HEK293 (cell line): ENCODE measurements at regions not wholly inside any gene's neighbourhood (a gene's known extent, or its start where the extent isn't known, plus 50 kb on each side); places are given as distances from the start of the nearest gene placed in this dataset.

ENCODE experiments used
- CTCF ChIA-PET: fragments of 350-600 bp; formaldehyde crosslinking; extraction: SDS; loops from one replicate; lab custom pipeline; 2021; ENCODE audit warnings: antibody characterized with exemption; lab: Yijun Ruan, JAX
- POLR2A ChIA-PET: fragments of 300-600 bp; formaldehyde crosslinking; extraction: SDS; loops from one replicate; lab custom pipeline; 2020; ENCODE audit warnings: antibody characterized with exemption, inconsistent platforms; lab: Yijun Ruan, JAX
- H3K27ac ChIP-seq: fragments of 200-500 bp; sonication (Bioruptor generic); 2 replicates; pipeline ENCODE4 v1.5.1; 2014; ENCODE audit warnings: low read depth, low read length, control low read depth, inconsistent platforms; ENCODE audit errors: extremely low read depth
- H3K36me3 ChIP-seq, 2 experiments: fragments of 200-500 bp in 1 of 2; sonication (Bioruptor generic) in 1 of 2; 1 replicate in 1 of 2; 2 replicates in 1 of 2; pipeline ENCODE4 v1.5.1; 2014 to 2017; ENCODE audit warnings: inconsistent platforms in 2 of 2, low read length in 2 of 2; ENCODE audit not compliant: control insufficient read depth in 2 of 2, insufficient read depth in 1 of 2
- H3K4me1 ChIP-seq: fragments of 200-500 bp; sonication (Bioruptor generic); 2 replicates; pipeline ENCODE4 v1.5.1; 2014; ENCODE audit warnings: mild to moderate bottlenecking, low read length, inconsistent platforms; ENCODE audit not compliant: control insufficient read depth, insufficient read depth
- H3K4me3 ChIP-seq: 2 replicates; pipeline ENCODE4 v1.5.1; 2011; ENCODE audit warnings: low read depth, mild to moderate bottlenecking, control low read depth, low read length, moderate library complexity
- H3K9me3 ChIP-seq: fragments of 200-500 bp; sonication (Bioruptor generic); 2 replicates; pipeline ENCODE4 v1.5.1; 2014; ENCODE audit warnings: low read depth, low read length, inconsistent platforms; ENCODE audit not compliant: control insufficient read depth, insufficient read depth
- BCL6B ChIP-seq: fragments of 450-650 bp; formaldehyde crosslinking; IDR thresholded peaks from 2 replicates; pipeline ENCODE4 v1.5.1; 2017; ENCODE audit warnings: missing biosample characterization, missing genetic modification characterization
- CTCF ChIP-seq: fragments of 450-650 bp; formaldehyde crosslinking; IDR thresholded peaks from 2 replicates; pipeline ENCODE4 v1.5.1; 2016; ENCODE audit warnings: missing biosample characterization, missing genetic modification characterization
- IKZF3 ChIP-seq: fragments of 450-650 bp; IDR thresholded peaks from 2 replicates; pipeline ENCODE4 v1.5.0; 2018; ENCODE audit warnings: missing biosample characterization, mild to moderate bottlenecking, missing genetic modification characterization, moderate library complexity
- KLF10 ChIP-seq: fragments of 450-650 bp; IDR thresholded peaks from 2 replicates; pipeline ENCODE4 v1.5.1; 2018; ENCODE audit warnings: missing biosample characterization, mild to moderate bottlenecking, missing genetic modification characterization
- KLF8 ChIP-seq: fragments of 450-650 bp; formaldehyde crosslinking; IDR thresholded peaks from 2 replicates; pipeline ENCODE4 v1.5.1; 2016; ENCODE audit warnings: missing biosample characterization, missing genetic modification characterization
- PRDM2 ChIP-seq: fragments of 450-650 bp; formaldehyde crosslinking; IDR thresholded peaks from 2 replicates; pipeline ENCODE4 v1.5.1; 2016; ENCODE audit warnings: missing biosample characterization, missing genetic modification characterization, borderline replicate concordance
- SALL2 ChIP-seq: fragments of 450-650 bp; formaldehyde crosslinking; IDR thresholded peaks from 2 replicates; pipeline ENCODE4 v1.5.0; 2017; ENCODE audit warnings: missing biosample characterization, mild to moderate bottlenecking, missing genetic modification characterization, borderline replicate concordance
- ZBTB21 ChIP-seq: fragments of 450-650 bp; formaldehyde crosslinking; IDR thresholded peaks from 2 replicates; pipeline ENCODE4 v1.5.1; 2017; ENCODE audit warnings: missing biosample characterization, missing genetic modification characterization
- ZBTB44 ChIP-seq: fragments of 450-650 bp; IDR thresholded peaks from 2 replicates; pipeline ENCODE4 v1.5.1; 2018; ENCODE audit warnings: missing biosample characterization, mild to moderate bottlenecking, missing genetic modification characterization
- ZBTB49 ChIP-seq: fragments of 450-650 bp; formaldehyde crosslinking; IDR thresholded peaks from 2 replicates; pipeline ENCODE4 v1.5.1; 2016; ENCODE audit warnings: missing biosample characterization, missing genetic modification characterization, low read depth
- ZBTB7A ChIP-seq: fragments of 450-650 bp; formaldehyde crosslinking; IDR thresholded peaks from 2 replicates; pipeline ENCODE4 v1.5.1; 2016; ENCODE audit warnings: low read depth, missing biosample characterization, missing genetic modification characterization
- ZNF16 ChIP-seq: fragments of 450-650 bp; formaldehyde crosslinking; IDR thresholded peaks from 2 replicates; pipeline ENCODE4 v1.5.1; 2016; ENCODE audit warnings: low read depth, missing biosample characterization, missing genetic modification characterization
- ZNF18 ChIP-seq: fragments of 450-650 bp; formaldehyde crosslinking; IDR thresholded peaks from 2 replicates; pipeline ENCODE4 v1.5.1; 2016; ENCODE audit warnings: missing biosample characterization, missing genetic modification characterization
- ZNF24 ChIP-seq: fragments of 450-650 bp; formaldehyde crosslinking; IDR thresholded peaks from 2 replicates; pipeline ENCODE4 v1.5.1; 2016; ENCODE audit warnings: missing biosample characterization, missing genetic modification characterization
- ZNF248 ChIP-seq: fragments of 450-650 bp; formaldehyde crosslinking; IDR thresholded peaks from 2 replicates; pipeline ENCODE4 v1.5.1; 2017; ENCODE audit warnings: missing biosample characterization, missing genetic modification characterization
- ZNF514 ChIP-seq: fragments of 450-650 bp; formaldehyde crosslinking; IDR thresholded peaks from 2 replicates; pipeline ENCODE4 v1.5.1; 2016; ENCODE audit warnings: missing biosample characterization, missing genetic modification characterization
- ZNF544 ChIP-seq: fragments of 450-650 bp; formaldehyde crosslinking; IDR thresholded peaks from 2 replicates; pipeline ENCODE4 v1.5.0; 2017; ENCODE audit warnings: missing biosample characterization, missing genetic modification characterization
- ZNF555 ChIP-seq: fragments of 450-650 bp; formaldehyde crosslinking; conservative IDR thresholded peaks from 2 replicates; pipeline ENCODE4 v1.5.1; 2017; ENCODE audit warnings: missing biosample characterization, mild to moderate bottlenecking, missing genetic modification characterization, inconsistent platforms
- ZNF664 ChIP-seq: fragments of 450-650 bp; formaldehyde crosslinking; IDR thresholded peaks from 2 replicates; pipeline ENCODE4 v1.5.1; 2016; ENCODE audit warnings: missing biosample characterization, missing genetic modification characterization
- ZNF692 ChIP-seq: fragments of 450-650 bp; formaldehyde crosslinking; IDR thresholded peaks from 2 replicates; pipeline ENCODE4 v1.5.1; 2016; ENCODE audit warnings: missing biosample characterization, missing genetic modification characterization
- ZNF707 ChIP-seq: fragments of 450-650 bp; formaldehyde crosslinking; IDR thresholded peaks from 2 replicates; pipeline ENCODE4 v1.5.1; 2016; ENCODE audit warnings: missing biosample characterization, missing genetic modification characterization

GRCh38 chr13:33639158-33639557 lies 178.8 kb upstream of the RFC3 start (continued):
- no peak for TF ChIP-seq PRDM2
- no peak for TF ChIP-seq BCL6B
- no peak for TF ChIP-seq ZNF664 (tag by site-specific recombination)
- TF ChIP-seq ZNF18 (tag by site-specific recombination) = no peak
- TF ChIP-seq ZNF707 (tag by site-specific recombination) = no peak
- no peak for TF ChIP-seq ZNF514 (tag by site-specific recombination)
- TF ChIP-seq ZBTB21 (tag by site-specific recombination) = no peak
- no peak for TF ChIP-seq KLF10 (tag by site-specific recombination)
- TF ChIP-seq, all 188 proteins: peak for 0

- CTCF ChIA-PET = no interaction called here
- H3K9me3 ChIP-seq = no peaks in the 10 kb centered on the region
- POLR2A ChIA-PET = no interaction called here
- no peaks in the 10 kb centered on the region for H3K36me3 ChIP-seq
- H3K4me3 ChIP-seq = no peak overlapping the region
- H3K27ac ChIP-seq = no peak overlapping the region
- no peaks in the 10 kb centered on the region for H3K4me1 ChIP-seq
- TF ChIP-seq ZBTB49 (no peak), ZNF555 (tag by site-specific recombination) (no peak), CTCF (no peak), ZNF24 (tag by site-specific recombination) (no peak), ZNF248 (tag by site-specific recombination) (no peak), ZNF544 (tag by site-specific recombination) (no peak), ZNF16 (tag by site-specific recombination) (no peak), SALL2 (tag by site-specific recombination) (no peak), ZBTB44 (no peak), ZNF692 (no peak), ZBTB7A (tag by site-specific recombination) (no peak), IKZF3 (tag by site-specific recombination) (no peak), KLF8 (tag by site-specific recombination) (no peak)
These were observed 178.3 kb upstream of the RFC3 start for GRCh38 chr13:33639626-33640080.
